PC-9 (cell line): ENCODE measurements at regions not wholly inside any gene's neighbourhood (a gene's known extent, or its start where the extent isn't known, plus 50 kb on each side); places are given as distances from the start of the nearest gene placed in this dataset.
"Not testable (repeated sequence)": the region's sequence is repeated elsewhere in the genome, so short reads cannot be mapped to it uniquely, and the experiment has no call there.

Experiments used
- CTCF ChIP-seq: fragments of 200-600 bp; sonication (generic); conservative IDR thresholded peaks from 2 replicates; pipeline ENCODE4 v1.6.1; 2017; ENCODE audit warnings: mixed run types, antibody characterized with exemption, mild to moderate bottlenecking, moderate library complexity
- EZH2 ChIP-seq: fragments of 200-600 bp; sonication (generic); IDR thresholded peaks from 2 replicates; pipeline ENCODE4 v1.8.0; 2017; ENCODE audit warnings: antibody characterized with exemption, low read depth

GRCh38 chr16:88145824-88146405 is 194.7 kb downstream of the BANP start:
- TF ChIP-seq EZH2, CTCF: not testable (repeated sequence)
